ENCODE measurements at regions not wholly inside any gene's neighbourhood (a gene's known extent, or its start where the extent isn't known, plus 50 kb on each side); places are given as distances from the start of the nearest gene placed in this dataset.

DNA sequence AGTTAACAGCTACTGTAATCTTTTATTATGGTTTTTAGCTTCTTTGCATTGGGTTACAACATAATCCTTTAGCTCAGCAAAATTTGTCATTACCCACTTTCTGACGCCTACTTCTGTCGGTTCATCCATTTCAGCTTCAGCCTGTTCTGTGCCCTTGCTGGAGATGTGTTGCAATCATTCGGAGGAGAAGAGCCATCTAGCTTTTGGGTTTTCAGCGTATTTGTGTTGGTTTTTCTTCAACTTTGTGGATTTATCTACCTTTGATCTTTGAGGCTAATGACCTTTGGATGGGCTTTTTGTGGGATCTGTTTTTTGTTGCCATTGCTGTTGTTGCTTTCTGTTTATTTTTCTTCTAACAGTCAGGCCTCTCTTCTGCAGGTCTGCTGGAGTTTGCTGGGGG is 69.2 kb upstream of the ATXN7L3B start:
- TF ChIP-seq, protein P1, sequence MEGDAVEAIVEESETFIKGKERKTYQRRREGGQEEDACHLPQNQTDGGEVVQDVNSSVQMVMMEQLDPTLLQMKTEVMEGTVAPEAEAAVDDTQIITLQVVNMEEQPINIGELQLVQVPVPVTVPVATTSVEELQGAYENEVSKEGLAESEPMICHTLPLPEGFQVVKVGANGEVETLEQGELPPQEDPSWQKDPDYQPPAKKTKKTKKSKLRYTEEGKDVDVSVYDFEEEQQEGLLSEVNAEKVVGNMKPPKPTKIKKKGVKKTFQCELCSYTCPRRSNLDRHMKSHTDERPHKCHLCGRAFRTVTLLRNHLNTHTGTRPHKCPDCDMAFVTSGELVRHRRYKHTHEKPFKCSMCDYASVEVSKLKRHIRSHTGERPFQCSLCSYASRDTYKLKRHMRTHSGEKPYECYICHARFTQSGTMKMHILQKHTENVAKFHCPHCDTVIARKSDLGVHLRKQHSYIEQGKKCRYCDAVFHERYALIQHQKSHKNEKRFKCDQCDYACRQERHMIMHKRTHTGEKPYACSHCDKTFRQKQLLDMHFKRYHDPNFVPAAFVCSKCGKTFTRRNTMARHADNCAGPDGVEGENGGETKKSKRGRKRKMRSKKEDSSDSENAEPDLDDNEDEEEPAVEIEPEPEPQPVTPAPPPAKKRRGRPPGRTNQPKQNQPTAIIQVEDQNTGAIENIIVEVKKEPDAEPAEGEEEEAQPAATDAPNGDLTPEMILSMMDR (IDR thresholded peaks at IDR 0.05): no peak
- Mint-ChIP-seq H3K4me3 (ENCODE audit: unreplicated experiment) (no peak overlapping the region), H3K36me3 (ENCODE audit: unreplicated experiment) (no peaks in the 10 kb centered on the region), H3K27me3 (ENCODE audit: unreplicated experiment) (peaks cover 11% of the 10 kb centered on the region), H3K4me1 (ENCODE audit: unreplicated experiment) (no peaks in the 10 kb centered on the region), H3K27ac (ENCODE audit: unreplicated experiment) (no peak overlapping the region), H3K9me3 (ENCODE audit: unreplicated experiment) (no peaks in the 10 kb centered on the region)
- DNase-seq (ENCODE audit: extremely low spot score, unreplicated experiment): no peak

DNA sequence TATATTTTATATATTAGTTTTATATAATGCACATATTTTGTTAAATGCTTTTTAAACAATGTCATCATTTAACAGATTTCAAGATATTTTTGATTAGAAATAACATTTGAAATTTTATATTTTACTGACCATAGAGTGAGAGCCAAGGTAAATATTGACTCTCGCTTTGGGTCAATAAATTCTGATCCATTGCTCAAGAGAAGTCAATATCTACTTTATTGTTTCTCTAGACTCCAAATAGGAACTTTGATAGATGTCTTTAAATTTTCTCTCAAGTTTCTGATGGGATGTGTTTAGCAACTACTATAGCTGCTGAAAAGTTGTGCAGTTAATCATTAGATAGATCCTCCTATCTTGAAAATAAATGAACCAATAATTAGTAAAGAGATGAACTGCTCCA is 61.4 kb upstream of the ATXN7L3B start:
- Mint-ChIP-seq H3K4me3 (ENCODE audit: unreplicated experiment) (no peak overlapping the region), H3K36me3 (ENCODE audit: unreplicated experiment) (no peaks in the 10 kb centered on the region), H3K27me3 (ENCODE audit: unreplicated experiment) (peaks cover 9% of the 10 kb centered on the region), H3K4me1 (ENCODE audit: unreplicated experiment) (no peaks in the 10 kb centered on the region), H3K27ac (ENCODE audit: unreplicated experiment) (no peak overlapping the region), H3K9me3 (ENCODE audit: unreplicated experiment) (no peaks in the 10 kb centered on the region)
- DNase-seq (ENCODE audit: extremely low spot score, unreplicated experiment): no peak
- TF ChIP-seq, protein P1 (IDR thresholded peaks at IDR 0.05): no peak

DNA sequence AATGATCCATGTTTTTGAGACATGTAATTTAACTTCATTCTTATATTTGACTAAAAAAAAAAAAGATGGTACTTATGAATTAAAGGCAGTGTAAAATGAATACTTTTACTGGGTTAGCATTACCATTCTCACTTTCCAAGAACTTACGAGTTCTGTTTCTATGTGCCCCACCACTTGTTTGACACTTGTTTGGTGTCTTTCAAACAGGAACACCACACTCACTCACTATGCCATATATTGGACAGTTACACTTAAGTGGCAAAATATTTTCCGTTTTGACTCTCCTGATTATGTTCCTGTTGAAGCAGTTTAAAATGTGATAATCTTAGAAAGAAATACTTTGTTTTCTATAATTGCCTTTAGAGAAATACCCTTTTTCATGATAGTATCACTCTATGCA is 56.6 kb upstream of the ATXN7L3B start:
- Mint-ChIP-seq H3K36me3 (ENCODE audit: unreplicated experiment) (no peaks in the 10 kb centered on the region), H3K27me3 (ENCODE audit: unreplicated experiment) (peaks cover 5% of the 10 kb centered on the region), H3K4me1 (ENCODE audit: unreplicated experiment) (no peaks in the 10 kb centered on the region), H3K27ac (ENCODE audit: unreplicated experiment) (no peak overlapping the region), H3K9me3 (ENCODE audit: unreplicated experiment) (no peaks in the 10 kb centered on the region), H3K4me3 (ENCODE audit: unreplicated experiment) (no peak overlapping the region)
- TF ChIP-seq, protein P1 (IDR thresholded peaks at IDR 0.05): no peak
- DNase-seq (ENCODE audit: extremely low spot score, unreplicated experiment): no peak

DNA sequence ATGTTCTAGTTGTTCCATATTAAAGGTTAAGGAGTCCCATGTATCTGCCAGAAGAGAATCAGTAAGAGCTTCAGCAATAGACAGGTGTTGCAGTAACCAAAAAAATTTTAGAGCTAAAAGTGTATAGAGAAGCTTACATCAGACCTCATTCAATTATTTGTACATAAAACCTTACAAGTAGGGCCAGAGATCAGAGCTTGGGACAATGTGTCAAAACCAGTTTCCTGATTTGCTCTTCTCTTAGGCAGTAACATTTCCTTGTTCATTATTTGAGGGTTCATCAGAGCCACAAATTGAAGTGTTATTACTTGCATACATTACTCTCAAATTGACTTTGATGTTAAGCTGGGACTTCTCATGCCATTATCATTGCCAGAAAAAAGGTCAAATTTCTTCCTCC is 55.5 kb upstream of the ATXN7L3B start:
- Mint-ChIP-seq H3K27ac (ENCODE audit: unreplicated experiment) (no peak overlapping the region), H3K36me3 (ENCODE audit: unreplicated experiment) (no peaks in the 10 kb centered on the region), H3K4me3 (ENCODE audit: unreplicated experiment) (no peak overlapping the region), H3K4me1 (ENCODE audit: unreplicated experiment) (no peaks in the 10 kb centered on the region), H3K9me3 (ENCODE audit: unreplicated experiment) (no peaks in the 10 kb centered on the region), H3K27me3 (ENCODE audit: unreplicated experiment) (peaks cover 5% of the 10 kb centered on the region)
- TF ChIP-seq, protein P1 (IDR thresholded peaks at IDR 0.05): no peak
- no peak for DNase-seq (ENCODE audit: extremely low spot score, unreplicated experiment)

DNA sequence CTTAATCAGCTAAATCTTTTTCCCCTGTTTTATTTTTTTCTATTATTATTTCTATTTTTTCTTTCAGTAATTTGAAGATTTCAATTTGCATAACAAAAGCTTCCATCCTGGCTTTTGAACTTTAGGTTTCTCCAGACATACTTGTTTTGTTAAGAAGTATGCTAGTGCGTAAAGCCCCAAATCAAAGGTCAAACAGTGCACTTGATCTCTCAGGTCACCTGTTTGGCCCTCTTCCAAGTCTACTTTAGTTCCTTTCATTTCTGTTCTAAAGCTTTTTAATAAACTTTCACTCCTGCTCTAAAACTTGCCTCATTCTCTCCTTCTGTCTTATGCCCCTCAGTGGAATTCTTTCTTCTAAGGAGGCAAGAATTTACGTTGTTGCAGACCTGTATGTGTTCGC is 54.6 kb upstream of the ATXN7L3B start:
- H3K9me3 Mint-ChIP-seq (ENCODE audit: unreplicated experiment): no peaks in the 10 kb centered on the region
- no peak overlapping the region for H3K4me3 Mint-ChIP-seq (ENCODE audit: unreplicated experiment)
- TF ChIP-seq, protein P1 (IDR thresholded peaks at IDR 0.05): no peak
- H3K27me3 Mint-ChIP-seq (ENCODE audit: unreplicated experiment): peaks cover 5% of the 10 kb centered on the region
- no peaks in the 10 kb centered on the region for H3K4me1 Mint-ChIP-seq (ENCODE audit: unreplicated experiment)
- H3K36me3 Mint-ChIP-seq (ENCODE audit: unreplicated experiment): no peaks in the 10 kb centered on the region
- DNase-seq (ENCODE audit: extremely low spot score, unreplicated experiment): no peak
- no peak overlapping the region for H3K27ac Mint-ChIP-seq (ENCODE audit: unreplicated experiment)
